ENCODE measurements at regions not wholly inside any gene's neighbourhood (a gene's known extent, or its start where the extent isn't known, plus 50 kb on each side); places are given as distances from the start of the nearest gene placed in this dataset.

DNA sequence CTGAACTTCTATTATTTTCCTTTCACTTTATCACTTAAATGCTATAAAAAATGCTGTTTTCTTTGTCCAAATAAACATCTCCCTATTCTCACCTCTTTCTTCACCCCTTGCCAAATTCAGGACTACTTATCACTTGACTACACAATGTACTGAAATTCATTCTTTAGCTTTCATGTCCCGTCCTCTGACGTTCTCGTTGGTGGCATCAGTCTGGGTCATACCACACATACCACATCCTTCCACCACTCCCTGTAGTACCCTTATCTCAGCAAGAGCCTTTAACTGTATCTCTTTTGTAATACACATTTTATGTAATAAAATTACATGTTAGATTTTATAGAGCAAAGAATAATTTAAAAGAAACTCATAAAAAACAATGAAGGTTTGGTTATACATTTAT, 231.1 kb upstream of the PAPPA start:
- TF ChIP-seq FOSB (CRISPR knock-in tag; IDR thresholded peaks at IDR 0.05) (no peak), CHD4 (IDR thresholded peaks at IDR 0.05; ENCODE audit: borderline replicate concordance) (no peak), ZFP36 (IDR thresholded peaks at IDR 0.05; ENCODE audit: borderline replicate concordance, partially characterized antibody) (no peak), TFCP2L1 (CRISPR knock-in tag; IDR thresholded peaks at IDR 0.05) (no peak), HOXB13 (CRISPR knock-in tag; IDR thresholded peaks at IDR 0.05; ENCODE audit: low read depth) (no peak), CHD2 (IDR thresholded peaks at IDR 0.05; ENCODE audit: low read length, partially characterized antibody) (no peak), NR3C1 (IDR thresholded peaks at IDR 0.05) (no peak), ESRRA (IDR thresholded peaks at IDR 0.05; ENCODE audit: borderline replicate concordance, low read length) (no peak), RCOR1 (IDR thresholded peaks at IDR 0.05; ENCODE audit: low read depth, low read length) (no peak), RNF2 (IDR thresholded peaks at IDR 0.05; ENCODE audit: borderline replicate concordance, low read depth) (no peak), SREBF2 (IDR thresholded peaks at IDR 0.05) (no peak), BHLHE40 (IDR thresholded peaks at IDR 0.05; ENCODE audit: low read depth, low read length) (no peak), NPAS2 (CRISPR knock-in tag; IDR thresholded peaks at IDR 0.05; ENCODE audit: borderline replicate concordance) (no peak)
- TF ChIP-seq, protein P1, sequence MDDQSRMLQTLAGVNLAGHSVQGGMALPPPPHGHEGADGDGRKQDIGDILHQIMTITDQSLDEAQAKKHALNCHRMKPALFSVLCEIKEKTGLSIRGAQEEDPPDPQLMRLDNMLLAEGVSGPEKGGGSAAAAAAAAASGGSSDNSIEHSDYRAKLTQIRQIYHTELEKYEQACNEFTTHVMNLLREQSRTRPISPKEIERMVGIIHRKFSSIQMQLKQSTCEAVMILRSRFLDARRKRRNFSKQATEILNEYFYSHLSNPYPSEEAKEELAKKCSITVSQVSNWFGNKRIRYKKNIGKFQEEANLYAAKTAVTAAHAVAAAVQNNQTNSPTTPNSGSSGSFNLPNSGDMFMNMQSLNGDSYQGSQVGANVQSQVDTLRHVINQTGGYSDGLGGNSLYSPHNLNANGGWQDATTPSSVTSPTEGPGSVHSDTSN (IDR thresholded peaks at IDR 0.05): no peak
- TF ChIP-seq, protein P2, sequence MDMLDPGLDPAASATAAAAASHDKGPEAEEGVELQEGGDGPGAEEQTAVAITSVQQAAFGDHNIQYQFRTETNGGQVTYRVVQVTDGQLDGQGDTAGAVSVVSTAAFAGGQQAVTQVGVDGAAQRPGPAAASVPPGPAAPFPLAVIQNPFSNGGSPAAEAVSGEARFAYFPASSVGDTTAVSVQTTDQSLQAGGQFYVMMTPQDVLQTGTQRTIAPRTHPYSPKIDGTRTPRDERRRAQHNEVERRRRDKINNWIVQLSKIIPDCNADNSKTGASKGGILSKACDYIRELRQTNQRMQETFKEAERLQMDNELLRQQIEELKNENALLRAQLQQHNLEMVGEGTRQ (IDR thresholded peaks at IDR 0.05): no peak
- TF ChIP-seq, protein P3, sequence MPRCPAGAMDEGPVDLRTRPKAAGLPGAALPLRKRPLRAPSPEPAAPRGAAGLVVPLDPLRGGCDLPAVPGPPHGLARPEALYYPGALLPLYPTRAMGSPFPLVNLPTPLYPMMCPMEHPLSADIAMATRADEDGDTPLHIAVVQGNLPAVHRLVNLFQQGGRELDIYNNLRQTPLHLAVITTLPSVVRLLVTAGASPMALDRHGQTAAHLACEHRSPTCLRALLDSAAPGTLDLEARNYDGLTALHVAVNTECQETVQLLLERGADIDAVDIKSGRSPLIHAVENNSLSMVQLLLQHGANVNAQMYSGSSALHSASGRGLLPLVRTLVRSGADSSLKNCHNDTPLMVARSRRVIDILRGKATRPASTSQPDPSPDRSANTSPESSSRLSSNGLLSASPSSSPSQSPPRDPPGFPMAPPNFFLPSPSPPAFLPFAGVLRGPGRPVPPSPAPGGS (IDR thresholded peaks at IDR 0.05): no peak
- Histone ChIP-seq H3K27ac (peak overlapping the region; percentile 90 to 97), H3K4me2 (no peak overlapping the region), H3K4me1 (peaks cover 30% of the 10 kb centered on the region), H3K9me3 (peaks cover 38% of the 10 kb centered on the region), H3K4me3 (no peak overlapping the region)
- peak; percentile 65 for FAIRE-seq
- CTCF ChIA-PET: interaction anchor here (0.6 to 1.7 kb wide), 5 partner anchors 13 to 331 kb away, joined by 3 to 4 read pairs (median 3); no protein-coding TSS in a partner anchor
- ATAC-seq: no peak
- POLR2A ChIA-PET: no interaction called here
- 90% methylated on average over 3 of the region's 3 CpGs for WGBS (ENCODE audit: missing lambda C conversion rate)
- DNase-seq (ENCODE audit: low read depth in 1 of 2, low spot score in 1 of 2): no peak

DNA sequence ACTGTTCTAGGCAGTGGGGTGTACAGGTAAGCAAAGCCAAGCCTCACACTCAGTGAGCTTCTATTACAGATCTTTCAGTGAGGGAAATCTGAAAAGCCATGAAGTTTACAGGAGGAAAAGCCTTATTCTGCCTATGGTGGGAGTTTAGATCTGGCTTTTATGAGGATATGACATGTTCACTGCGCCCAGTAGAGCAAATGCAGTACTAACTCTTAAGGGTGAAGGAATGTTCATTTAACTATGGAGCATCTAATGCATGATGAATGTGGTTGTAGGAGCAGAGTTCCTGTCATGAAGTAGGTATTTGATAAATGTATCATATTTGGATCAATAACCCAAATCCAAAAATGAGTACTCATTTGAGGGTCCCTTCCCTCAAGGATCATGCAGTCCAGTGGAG, 230.2 kb upstream of the PAPPA start:
- Histone ChIP-seq H3K27ac (peak overlapping the region; percentile 90 to 97), H3K4me2 (peak overlapping the region; percentile 61), H3K9me3 (peaks cover 42% of the 10 kb centered on the region), H3K4me1 (peaks cover 30% of the 10 kb centered on the region), H3K4me3 (no peak overlapping the region)
- 90% methylated on average over 1 of the region's 1 CpG for WGBS (ENCODE audit: missing lambda C conversion rate)
- ATAC-seq: peak; percentile 58 to 59
- DNase-seq (ENCODE audit: low read depth in 1 of 2, low spot score in 1 of 2): peak in 1 of 2 experiments; percentile 38
- CTCF ChIA-PET: interaction anchor here (1.0 to 1.7 kb wide), 6 partner anchors 14 to 332 kb away, joined by 3 to 4 read pairs (median 3); no protein-coding TSS in a partner anchor
- no peak for FAIRE-seq
- POLR2A ChIA-PET: interaction anchor here (1.6 to 1.8 kb wide), 2 partner anchors 21 to 232 kb away, joined by 8 to 23 read pairs; no protein-coding TSS in a partner anchor
- TF ChIP-seq FOSB (CRISPR knock-in tag; IDR thresholded peaks at IDR 0.05) (peak; percentile 47; the same call in 1 of the 2 replicates), CBX2 (IDR thresholded peaks at IDR 0.05; ENCODE audit: borderline replicate concordance, low read depth) (no peak), ZFP36 (IDR thresholded peaks at IDR 0.05; ENCODE audit: borderline replicate concordance, partially characterized antibody) (no peak), NR3C1 (IDR thresholded peaks at IDR 0.05) (no peak), HOXA7 (CRISPR knock-in tag; IDR thresholded peaks at IDR 0.05) (peak; percentile 43; the same call in 1 of the 2 replicates), HOXB5 (CRISPR knock-in tag; IDR thresholded peaks at IDR 0.05) (no peak; the same call in 1 of the 2 replicates), EHF (CRISPR knock-in tag; IDR thresholded peaks at IDR 0.05) (no peak), CHD4 (IDR thresholded peaks at IDR 0.05; ENCODE audit: borderline replicate concordance) (no peak)
